HG02943 (cell line): ENCODE measurements at regions not wholly inside any gene's neighbourhood (a gene's known extent, or its start where the extent isn't known, plus 50 kb on each side); places are given as distances from the start of the nearest gene placed in this dataset.
"Not testable (repeated sequence)": the region's sequence is repeated elsewhere in the genome, so short reads cannot be mapped to it uniquely, and the experiment has no call there.

Experiments
- ATAC-seq: cut with Tn5 transposase; IDR thresholded peaks from one replicate; pipeline ENCODE4 v1.9.1; 2021; ENCODE audit warnings: mild to moderate bottlenecking, low read depth, moderate library complexity; ENCODE audit not compliant: unreplicated experiment

DNA sequence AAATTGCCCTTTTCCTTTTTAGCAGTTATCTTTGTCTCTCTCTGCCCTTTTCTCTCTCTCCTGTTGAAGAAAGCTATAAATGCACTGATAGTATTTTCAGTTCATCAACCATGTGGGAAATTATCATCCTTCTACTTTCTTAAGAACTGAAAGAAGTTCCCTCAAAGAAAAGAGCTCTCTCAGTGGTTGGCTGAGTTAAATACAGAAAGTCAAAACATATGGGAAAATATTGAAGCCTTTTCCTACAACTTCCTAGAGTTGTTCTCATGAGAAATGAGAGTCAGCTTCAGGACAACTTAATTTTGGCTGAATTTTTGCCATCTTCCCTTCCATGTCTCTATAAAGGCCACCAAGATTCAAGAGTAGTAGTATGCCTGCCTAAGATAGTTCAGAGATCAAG is 96.7 kb downstream of the NFKBIZ start:
- no peak for ATAC-seq

GRCh38 chr3:101946906-101947305 is 97.6 kb downstream of the NFKBIZ start:
- no peak for ATAC-seq

DNA sequence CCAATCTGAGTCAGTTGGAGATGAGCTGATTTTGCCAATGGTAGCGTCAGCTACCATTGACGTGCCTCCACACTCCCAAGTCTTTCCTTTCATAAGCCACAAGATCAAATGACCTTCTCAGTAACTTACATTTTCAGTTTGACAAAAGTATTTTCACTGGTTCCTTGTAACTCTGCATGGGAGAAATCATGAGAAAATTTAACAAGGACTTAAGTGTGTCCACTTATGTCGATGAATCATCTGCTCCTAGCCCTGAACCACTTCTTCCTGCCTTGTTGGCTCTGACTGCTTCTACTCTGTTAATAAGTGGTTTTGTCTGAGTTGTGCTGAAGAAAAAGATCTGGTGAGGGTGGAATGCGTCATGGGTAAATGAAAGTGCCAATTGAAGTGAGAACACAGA is 101.2 kb downstream of the NFKBIZ start:
- peak; percentile 72 for ATAC-seq

DNA sequence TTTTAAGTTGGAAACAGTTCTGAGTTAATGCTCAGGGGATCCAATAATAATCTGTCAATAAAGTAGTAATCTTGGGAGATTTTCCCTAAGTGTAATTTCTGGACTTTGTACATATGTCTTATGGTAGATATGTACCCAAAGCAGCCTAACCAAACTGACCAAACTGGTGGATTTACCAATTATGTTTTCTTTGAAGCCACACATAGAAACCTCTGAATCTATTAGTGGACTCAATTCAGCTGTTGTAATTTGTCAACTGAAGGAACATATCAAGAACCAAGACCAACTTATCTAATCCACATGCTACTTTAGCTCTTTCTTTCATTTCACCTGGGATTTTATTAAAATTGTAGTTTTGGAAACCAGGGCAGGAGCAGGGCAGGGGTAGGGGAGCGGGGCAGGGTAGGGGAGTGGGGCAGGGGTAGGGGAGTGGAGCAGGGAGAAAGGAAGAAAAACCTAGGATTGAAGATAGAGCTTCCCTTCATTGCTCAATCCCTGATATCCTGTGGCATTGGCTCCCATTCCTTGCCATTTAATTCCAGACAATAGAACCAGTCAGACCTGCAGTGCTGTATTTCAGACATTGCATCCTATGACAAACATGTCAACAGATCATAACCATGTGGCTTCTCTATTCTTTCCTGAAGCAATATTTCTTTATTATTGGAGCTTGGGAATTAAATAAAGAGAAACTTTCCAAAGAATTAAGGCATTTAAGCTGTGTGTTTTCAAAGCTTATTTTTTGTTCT is 101.8 kb downstream of the NFKBIZ start:
- ATAC-seq = peak; percentile 23

GRCh38 chr3:101954361-101954760 is 105.0 kb downstream of the NFKBIZ start:
- ATAC-seq = no peak

- no peak for ATAC-seq
Observed at GRCh38 chr3:101954936-101955335, 105.6 kb downstream of the NFKBIZ start.

DNA sequence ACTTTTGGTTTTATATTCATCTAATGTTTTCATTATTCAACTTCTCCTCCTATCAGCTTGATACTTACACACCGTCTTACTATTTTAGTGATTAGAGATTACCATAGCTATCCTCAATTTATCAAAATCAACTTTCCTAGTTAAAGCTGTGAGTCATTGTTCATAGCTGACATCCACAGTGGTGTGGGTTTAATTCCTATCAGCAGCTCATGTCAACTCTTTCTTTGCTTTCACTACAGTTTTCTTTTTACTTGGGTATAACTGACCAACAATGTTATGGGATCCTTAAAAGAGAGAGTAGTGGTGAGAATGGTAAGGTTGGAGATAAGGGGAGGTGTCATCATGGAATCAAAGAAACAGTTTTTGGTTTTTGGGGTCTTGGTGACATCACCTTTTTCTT is 112.7 kb downstream of the NFKBIZ start:
- no peak for ATAC-seq

DNA sequence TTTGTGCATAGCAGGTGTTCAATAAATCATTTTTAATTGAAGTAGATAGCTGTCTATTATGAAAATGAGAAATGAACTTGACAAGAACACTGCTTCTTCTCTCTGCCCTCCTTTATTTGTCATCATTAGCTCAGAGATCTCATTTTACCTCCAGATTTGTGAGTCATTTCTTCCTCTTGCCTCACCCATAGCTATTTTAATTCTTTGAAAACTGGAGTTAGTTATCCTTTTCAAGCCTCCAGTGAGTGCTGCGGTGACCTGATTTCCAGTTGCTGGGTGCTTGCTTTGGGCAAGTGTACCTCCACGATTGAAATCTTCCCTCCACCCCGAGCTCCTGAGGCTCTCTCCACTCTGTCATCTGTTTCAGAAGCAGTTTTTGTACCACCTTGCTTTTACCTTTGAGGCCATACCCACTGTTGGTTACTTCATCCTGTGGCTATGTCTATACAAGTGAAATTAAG is 114.6 kb downstream of the NFKBIZ start:
- no peak for ATAC-seq

DNA sequence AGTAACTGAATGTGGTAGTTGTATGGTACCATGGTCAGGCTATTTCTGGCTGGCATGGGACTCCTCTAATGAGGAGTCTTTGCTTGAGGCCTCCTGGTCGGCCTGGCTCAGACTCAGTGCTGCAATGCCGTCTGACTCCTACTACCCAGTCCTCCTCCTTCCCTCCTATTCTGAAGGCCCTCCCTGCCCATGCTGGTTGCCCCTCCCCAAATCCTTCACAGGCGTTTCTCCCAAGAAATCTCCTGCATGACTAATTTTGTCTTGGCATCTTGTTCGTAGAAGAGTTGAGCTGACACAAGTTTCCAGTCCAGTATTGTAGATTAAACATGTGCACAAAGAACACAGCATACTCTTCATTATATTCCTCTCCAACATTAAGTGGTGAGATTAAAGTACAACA is 115.5 kb downstream of the NFKBIZ start:
- ATAC-seq = no peak

DNA sequence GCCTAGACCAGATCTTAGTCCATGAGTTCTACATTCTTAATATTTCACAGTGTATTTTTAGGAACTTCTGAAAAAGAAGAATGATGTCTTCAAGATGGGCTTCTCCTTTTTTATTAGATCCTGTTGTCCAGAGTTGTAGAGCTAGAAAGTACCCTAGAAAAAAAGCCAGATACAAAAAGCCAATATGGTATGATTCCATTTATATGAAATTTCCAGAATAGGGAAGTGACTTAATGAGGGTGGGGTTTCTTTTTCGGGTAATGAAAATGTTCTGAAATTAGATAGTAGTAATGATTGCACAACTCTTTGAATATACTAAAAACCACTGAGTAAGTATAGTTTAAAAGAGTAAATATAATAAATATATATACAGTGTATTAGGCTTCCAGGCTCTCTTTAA is 116.9 kb downstream of the NFKBIZ start:
- no peak for ATAC-seq

- ATAC-seq = no peak
Observed at GRCh38 chr3:101970212-101970611, 120.9 kb downstream of the NFKBIZ start.

DNA sequence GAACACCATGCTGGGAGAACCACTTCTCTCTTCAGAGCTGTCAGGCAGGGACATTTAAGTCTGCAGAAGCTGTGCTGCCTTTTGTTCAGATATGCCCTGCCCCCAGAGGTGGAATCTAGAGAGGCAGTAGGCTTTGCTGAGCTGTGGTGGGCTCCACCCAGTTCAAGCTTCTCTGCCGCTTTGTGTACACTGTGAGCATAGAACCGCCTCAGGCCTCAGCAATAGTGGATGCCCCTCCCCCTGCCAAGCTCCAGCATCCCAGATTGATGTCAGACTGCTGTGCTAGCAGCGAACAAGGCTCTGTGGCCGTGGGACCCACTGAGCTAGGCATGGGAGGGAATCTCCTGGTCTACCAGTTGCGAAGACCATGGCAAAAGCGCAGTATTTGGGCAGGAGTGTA is 121.6 kb downstream of the NFKBIZ start:
- ATAC-seq = no peak

GRCh38 chr3:101972430-101973162 is 123.3 kb downstream of the NFKBIZ start:
- no peak for ATAC-seq

- ATAC-seq = no peak
Observed at GRCh38 chr3:101973163-101973505, 123.8 kb downstream of the NFKBIZ start.

GRCh38 chr3:101975415-101975814 is 126.1 kb downstream of the NFKBIZ start:
- not testable (repeated sequence) for ATAC-seq

DNA sequence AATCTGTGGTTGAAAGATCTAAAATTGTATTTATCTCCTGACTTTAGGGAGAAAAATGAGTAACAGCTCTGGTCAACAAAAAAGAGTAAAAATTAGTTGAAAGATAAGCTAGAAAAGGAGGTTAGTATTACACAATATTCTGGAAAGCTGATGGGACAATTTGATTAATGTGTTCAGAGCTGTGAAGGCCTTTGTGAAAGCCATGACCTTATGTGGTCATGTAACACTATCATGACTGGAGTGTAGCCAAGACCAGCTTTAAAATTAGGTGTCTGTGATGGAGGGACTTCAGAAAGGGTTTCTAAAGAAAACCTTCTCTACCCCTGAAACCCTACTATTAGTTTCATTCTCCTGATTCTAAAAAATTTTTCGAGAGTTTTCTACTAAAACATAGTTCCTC is 127.2 kb downstream of the NFKBIZ start:
- ATAC-seq = peak; percentile 63

- no peak for ATAC-seq
Observed at GRCh38 chr3:101978348-101978747, 129.0 kb downstream of the NFKBIZ start.

DNA sequence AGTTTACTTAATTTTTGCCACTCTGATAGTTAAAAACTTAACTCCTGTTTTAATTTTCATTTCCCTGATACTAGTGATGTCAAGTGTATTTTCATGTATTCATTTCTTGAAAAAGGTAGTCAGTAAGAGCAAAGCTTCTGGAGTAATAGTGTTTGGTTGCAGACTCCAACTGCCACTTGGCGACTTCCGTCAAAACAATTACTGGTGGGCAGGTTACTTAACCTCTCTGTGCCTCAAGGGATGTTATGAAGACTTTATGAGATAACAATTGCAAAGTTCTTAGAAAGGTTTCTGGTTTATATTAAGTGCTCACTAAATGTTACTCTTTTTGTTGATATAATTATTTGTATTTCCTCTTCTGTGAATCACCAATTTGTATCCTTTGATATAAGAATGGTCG is 129.7 kb downstream of the NFKBIZ start:
- no peak for ATAC-seq

- no peak for ATAC-seq
Observed at GRCh38 chr3:101984356-101984755, 135.0 kb downstream of the NFKBIZ start.

DNA sequence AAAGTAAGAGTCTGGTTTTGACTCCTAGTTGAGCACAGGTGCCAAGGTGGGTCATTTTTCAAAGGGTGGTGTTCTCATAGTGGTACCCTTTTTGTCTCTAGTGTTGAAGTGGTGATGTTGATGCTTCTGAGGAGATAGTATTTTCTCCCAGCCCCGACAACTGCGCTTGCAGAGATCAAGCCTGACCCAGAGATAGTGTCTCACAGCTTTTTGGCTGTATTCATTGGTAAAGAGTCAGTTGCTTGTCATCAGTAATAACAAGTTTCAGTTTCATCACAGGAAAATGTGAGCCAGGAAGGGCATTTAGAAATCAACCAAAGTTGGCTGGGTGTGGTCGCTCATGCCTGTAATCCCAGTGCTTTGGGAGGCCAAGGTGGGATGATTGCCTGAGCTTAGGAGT is 139.3 kb downstream of the NFKBIZ start:
- ATAC-seq = no peak

- ATAC-seq = no peak
Observed at GRCh38 chr3:101989578-101990200, 140.4 kb downstream of the NFKBIZ start.

DNA sequence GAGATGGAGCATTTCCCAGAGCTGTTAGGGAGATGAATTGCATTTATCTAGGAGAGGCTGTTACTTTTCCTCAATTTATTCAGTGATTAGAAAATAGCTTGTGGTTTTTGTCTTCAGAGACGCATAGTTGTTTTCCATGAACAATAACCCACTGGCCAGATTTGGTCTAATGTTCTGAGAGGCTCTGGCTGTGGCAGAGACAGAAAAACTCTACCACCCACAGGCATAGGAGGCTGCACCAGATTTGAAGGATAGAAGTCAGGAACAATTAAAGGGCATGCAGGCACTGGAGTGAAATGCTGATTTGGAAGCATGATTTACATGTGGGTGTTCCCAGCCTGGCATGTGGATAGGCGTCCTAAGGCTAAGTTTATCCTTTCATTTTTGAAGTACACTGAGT is 143.5 kb downstream of the NFKBIZ start:
- no peak for ATAC-seq
